GM19455 (cell line): ENCODE measurements at regions not wholly inside any gene's neighbourhood (a gene's known extent, or its start where the extent isn't known, plus 50 kb on each side); places are given as distances from the start of the nearest gene placed in this dataset.
"Not testable (repeated sequence)": the region's sequence is repeated elsewhere in the genome, so short reads cannot be mapped to it uniquely, and the experiment has no call there.

Experiments
- ATAC-seq: cut with Tn5 transposase; IDR thresholded peaks from one replicate; pipeline ENCODE4 v1.9.1; 2021; ENCODE audit not compliant: unreplicated experiment

- ATAC-seq = no peak
Observed at GRCh38 chr1:103353391-103353790, 172.1 kb upstream of the RNPC3 start.

DNA sequence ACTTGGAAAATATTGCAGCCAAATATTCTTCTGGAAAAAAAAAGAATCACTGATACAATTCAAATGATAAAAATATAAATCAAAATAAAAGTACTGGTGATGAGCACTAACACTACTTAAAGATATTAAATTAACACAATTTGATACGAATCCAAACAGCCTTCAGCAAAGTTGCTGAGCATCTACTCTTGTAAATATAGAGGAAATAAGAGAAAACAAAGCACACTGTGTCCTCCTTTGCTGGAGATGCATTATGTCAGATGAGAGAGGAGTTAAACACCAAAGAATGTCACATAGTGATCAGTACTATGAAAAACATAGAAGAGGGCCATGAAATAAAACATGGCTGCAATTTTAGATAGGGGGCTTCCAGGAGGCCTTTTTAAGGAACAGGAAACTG, 177.4 kb upstream of the RNPC3 start:
- ATAC-seq = no peak

GRCh38 chr1:103344930-103345329, 180.6 kb upstream of the RNPC3 start:
- ATAC-seq = no peak

DNA sequence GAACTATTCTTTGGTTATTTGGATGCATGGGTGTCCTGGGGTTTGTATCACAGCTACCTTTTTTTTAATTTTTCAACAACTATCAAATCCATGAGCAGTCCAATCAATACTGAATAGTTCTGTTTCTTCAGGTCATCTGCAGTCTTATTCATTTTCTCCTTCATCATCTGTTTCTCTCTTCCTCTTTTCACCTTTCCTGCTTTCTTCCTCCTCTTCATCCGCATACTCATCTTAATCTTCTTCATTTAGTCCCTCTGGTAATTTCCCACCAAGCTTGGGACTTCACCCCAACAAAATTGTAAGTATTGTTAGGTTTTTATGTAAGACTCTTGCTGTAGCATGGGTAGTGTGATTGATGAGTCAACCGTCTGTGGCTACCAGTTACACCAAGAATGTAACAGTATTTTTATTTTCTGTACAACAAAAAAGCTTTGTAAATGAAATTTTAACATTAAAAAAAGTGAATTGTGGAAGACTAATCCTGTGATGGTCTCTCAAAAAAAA, 184.1 kb upstream of the RNPC3 start:
- no peak for ATAC-seq

DNA sequence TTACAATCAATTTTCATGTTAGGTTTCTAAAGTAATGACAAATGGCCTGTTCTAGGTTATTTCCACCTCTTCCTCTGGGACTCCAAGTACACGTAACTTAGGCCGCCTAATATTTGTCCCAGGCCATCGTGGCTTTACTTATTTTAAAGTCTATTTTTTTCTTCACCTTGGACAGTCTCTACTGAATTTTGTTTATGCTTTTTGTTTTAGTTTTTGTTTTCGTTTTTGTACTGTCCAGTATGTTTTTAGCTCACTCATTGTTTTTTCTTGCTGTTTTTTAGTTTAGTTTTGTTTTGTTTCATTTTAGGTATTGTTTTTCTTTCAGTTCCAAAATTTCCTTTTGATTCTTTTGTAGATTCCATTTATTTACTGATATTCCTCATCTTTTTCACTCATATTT, 187.7 kb upstream of the RNPC3 start:
- ATAC-seq = peak; percentile 46

GRCh38 chr1:103336408-103336807, 189.1 kb upstream of the RNPC3 start:
- no peak for ATAC-seq

DNA sequence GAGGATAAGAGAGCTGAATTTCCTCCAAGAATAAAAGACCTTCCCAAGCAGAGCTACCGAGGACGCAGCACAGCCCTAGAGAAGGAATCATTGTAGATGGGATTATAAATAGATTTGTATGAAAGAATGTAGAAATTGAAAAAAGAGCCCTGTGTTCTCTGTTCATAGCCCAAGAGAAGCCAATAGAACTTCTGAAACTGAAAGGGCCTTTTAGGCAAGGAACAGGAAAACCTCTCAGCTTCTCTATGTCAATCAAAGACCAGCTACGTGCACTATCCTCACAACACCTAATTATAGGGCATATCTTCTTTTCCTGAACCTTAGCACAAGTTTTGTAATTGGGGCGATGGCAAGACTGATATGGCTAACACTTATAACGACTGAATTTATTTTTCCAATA, 192.4 kb upstream of the RNPC3 start:
- ATAC-seq = peak; percentile 76

GRCh38 chr1:103327054-103327719, 198.3 kb upstream of the RNPC3 start:
- no peak for ATAC-seq

- ATAC-seq = no peak
Observed at GRCh38 chr1:103326595-103326994, 198.9 kb upstream of the RNPC3 start.

DNA sequence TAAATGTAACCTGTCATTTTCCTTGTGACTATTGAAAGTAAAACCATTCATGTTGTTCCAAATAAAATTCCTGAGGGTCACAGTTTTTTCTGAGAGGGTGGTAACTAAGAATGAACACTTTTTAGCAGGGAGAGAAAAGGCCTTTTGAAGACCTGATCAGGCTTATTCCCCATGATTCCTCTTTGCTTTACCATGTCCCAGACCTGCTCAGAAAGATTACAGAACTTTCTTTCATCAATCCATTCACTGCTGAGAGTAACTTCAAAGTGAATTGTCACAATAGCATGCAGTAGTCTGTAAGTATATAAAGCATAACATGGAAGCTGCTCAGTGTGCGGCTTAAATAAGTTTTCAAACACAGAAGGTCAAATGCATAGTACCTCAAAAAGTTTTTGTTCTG, 201.5 kb upstream of the COL11A1 start:
- ATAC-seq = no peak

GRCh38 chr1:103307751-103308150, 199.4 kb upstream of the COL11A1 start:
- no peak for ATAC-seq

- no peak for ATAC-seq
Observed at GRCh38 chr1:103283841-103284669, 175.7 kb upstream of the COL11A1 start.

DNA sequence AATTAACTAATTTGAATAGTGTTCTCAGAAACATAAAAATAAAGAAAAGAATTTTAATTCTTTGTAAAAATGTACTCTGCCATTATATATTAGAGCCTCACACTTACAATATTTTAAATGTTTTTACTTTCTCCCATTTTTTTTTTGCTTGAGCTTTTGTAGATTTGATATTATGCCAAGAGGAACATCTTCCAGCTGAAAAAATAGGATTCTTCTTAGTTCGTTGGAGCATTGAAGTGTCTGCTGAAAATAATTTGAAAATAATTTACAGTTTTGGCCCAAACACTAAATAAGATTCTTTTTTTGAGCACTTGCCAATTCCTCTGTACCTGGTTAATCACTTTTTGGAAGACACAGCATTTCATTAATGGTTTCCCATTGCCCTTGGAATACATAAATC, 175.0 kb upstream of the COL11A1 start:
- ATAC-seq = no peak

- ATAC-seq = no peak
Observed at GRCh38 chr1:103275725-103276124, 167.4 kb upstream of the COL11A1 start.

GRCh38 chr1:103274886-103275285, 166.6 kb upstream of the COL11A1 start:
- ATAC-seq = no peak

- ATAC-seq = no peak
Observed at GRCh38 chr1:103273106-103273505, 164.8 kb upstream of the COL11A1 start.

- not testable (repeated sequence) for ATAC-seq
Observed at GRCh38 chr1:103271471-103271870, 163.1 kb upstream of the COL11A1 start.

DNA sequence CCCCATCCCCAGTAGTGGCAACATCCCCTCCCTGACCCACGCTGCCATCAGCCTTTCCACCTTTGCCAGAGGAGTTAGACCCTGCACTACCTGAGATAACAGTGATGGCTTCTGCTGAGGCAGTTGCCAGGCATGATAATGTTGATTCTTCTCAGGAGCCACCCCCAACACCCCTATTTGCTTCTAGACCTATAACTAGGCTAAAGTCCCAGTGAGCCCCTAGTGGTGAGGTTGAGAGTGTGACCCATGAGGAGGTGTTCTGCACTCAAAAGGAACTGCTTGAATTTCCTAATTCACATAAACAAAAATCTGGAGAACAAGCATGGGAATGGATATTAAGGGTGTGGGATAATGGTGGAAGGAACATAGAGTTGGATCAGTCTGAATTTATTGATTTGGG, 159.6 kb upstream of the COL11A1 start:
- ATAC-seq = no peak

- no peak for ATAC-seq
Observed at GRCh38 chr1:103267266-103267665, 158.9 kb upstream of the COL11A1 start.

DNA sequence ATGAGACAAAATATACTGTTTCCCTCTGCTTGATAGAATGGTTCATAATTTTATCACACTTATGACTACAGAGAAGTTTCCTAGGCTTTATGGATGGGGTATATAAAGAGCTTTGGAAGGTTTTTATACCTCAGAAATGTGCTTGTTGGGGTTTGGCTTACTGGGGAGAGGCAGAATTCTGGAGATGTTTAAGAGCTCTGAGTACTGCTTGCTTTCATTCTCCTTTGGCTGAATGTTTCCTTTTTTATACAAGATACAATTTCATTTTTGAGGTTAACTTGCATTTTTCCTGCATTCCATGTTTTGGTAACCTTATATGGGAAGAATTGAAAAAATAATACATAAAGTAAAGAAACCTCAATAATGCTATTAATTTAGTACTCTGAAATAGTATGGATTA, 157.7 kb upstream of the COL11A1 start:
- ATAC-seq = no peak

- no peak for ATAC-seq
Observed at GRCh38 chr1:103265551-103265950, 157.2 kb upstream of the COL11A1 start.

DNA sequence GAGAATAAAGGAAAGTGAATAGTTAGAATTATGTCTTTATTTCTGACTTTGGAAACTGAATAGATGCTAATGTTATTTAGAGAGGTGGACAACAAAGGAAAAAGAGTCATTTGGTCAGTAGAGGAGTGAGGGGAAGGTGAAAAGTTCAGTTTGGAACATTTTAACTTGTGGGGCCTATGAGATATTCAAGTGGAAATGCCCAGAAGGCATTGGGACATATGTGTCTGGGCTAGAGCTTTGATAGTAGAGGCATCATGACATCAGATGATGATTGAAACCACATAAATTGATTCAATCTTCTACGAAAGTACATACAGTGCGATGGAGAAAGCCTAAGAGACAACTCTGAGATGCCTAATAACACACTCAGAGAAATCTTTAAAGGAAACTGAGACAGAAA, 151.7 kb upstream of the COL11A1 start:
- ATAC-seq = no peak
